Astrocyte of the cerebellum (primary cell): ENCODE measurements at regions not wholly inside any gene's neighbourhood (a gene's known extent, or its start where the extent isn't known, plus 50 kb on each side); places are given as distances from the start of the nearest gene placed in this dataset.

Experiments
- DNase-seq: peaks from one replicate; pipeline ENCODE4 v3.0.0-alpha.2; 2011; ENCODE audit warnings: low read depth
- H3K4me3 ChIP-seq: 2 replicates; pipeline ENCODE4 v1.5.1; 2011; ENCODE audit warnings: mild to moderate bottlenecking, low read depth, low read length, moderate library complexity
- CTCF ChIP-seq: IDR thresholded peaks from 2 replicates; pipeline ENCODE4 v1.5.1; 2012; ENCODE audit warnings: low read length, low read depth, moderate library complexity, mild to moderate bottlenecking; ENCODE audit errors: missing control alignments
- in situ Hi-C: cut with HindIII; loops from 2 replicates; pipeline ENCODE4 v1.10.0; 2017; ENCODE audit warnings: low sequenced_read_pairs

- no peak for DNase-seq
- no peak overlapping the region for H3K4me3 ChIP-seq
- no peak for TF ChIP-seq CTCF
- in situ Hi-C loops, result no loop called here
Observed at GRCh38 chr18:66440433-66440832, 163.5 kb downstream of the CDH19 start.

- TF ChIP-seq CTCF, result no peak
- no peak overlapping the region for H3K4me3 ChIP-seq
- DNase-seq, result no peak
- in situ Hi-C loops, result no loop called here
Observed at GRCh38 chr18:66439670-66440069, 164.2 kb downstream of the CDH19 start.

- in situ Hi-C loops, result no loop called here
- no peak overlapping the region for H3K4me3 ChIP-seq
- no peak for DNase-seq
- TF ChIP-seq CTCF, result no peak
Observed at GRCh38 chr18:66438711-66439536, 165.0 kb downstream of the CDH19 start.

- TF ChIP-seq CTCF, result no peak
- no peak for DNase-seq
- no peak overlapping the region for H3K4me3 ChIP-seq
- in situ Hi-C loops, result no loop called here
Observed at GRCh38 chr18:66432636-66433035, 171.3 kb downstream of the CDH19 start.

GRCh38 chr18:66428795-66429194 lies 175.1 kb downstream of the CDH19 start:
- no peak for TF ChIP-seq CTCF
- H3K4me3 ChIP-seq, result no peak overlapping the region
- in situ Hi-C loops, result no loop called here
- no peak for DNase-seq

GRCh38 chr18:66419400-66419799 lies 184.5 kb downstream of the CDH19 start:
- H3K4me3 ChIP-seq, result no peak overlapping the region
- TF ChIP-seq CTCF, result no peak
- in situ Hi-C loops, result no loop called here
- DNase-seq, result no peak
